HG03025 (cell line): ENCODE measurements at regions not wholly inside any gene's neighbourhood (a gene's known extent, or its start where the extent isn't known, plus 50 kb on each side); places are given as distances from the start of the nearest gene placed in this dataset.
A peak's percentile ranks its signal among the peaks of the same experiment; 100 is the strongest.
"Not testable (repeated sequence)": the region's sequence is repeated elsewhere in the genome, so short reads cannot be mapped to it uniquely, and the experiment has no call there.

Experiments
- ATAC-seq: cut with Tn5 transposase; IDR thresholded peaks from one replicate; pipeline ENCODE4 v1.9.1; 2021; ENCODE audit warnings: mild to moderate bottlenecking, moderate library complexity; ENCODE audit not compliant: unreplicated experiment, low FRiP score

GRCh38 chr3:75118779-75119178 is 504.3 kb upstream of the CNTN3 start:
- no peak for ATAC-seq

- ATAC-seq, result no peak
Measured at GRCh38 chr3:75126556-75126955, 512.1 kb upstream of the CNTN3 start.

- ATAC-seq, result no peak
Measured at GRCh38 chr3:75129101-75129500, 514.6 kb upstream of the CNTN3 start.

- ATAC-seq, result no peak
Measured at GRCh38 chr3:75136100-75136897, 521.8 kb upstream of the CNTN3 start.

GRCh38 chr3:75138345-75138744 is 523.9 kb upstream of the CNTN3 start:
- no peak for ATAC-seq

GRCh38 chr3:75140904-75141615 is 523.1 kb upstream of the FRG2C start:
- ATAC-seq, result no peak

- ATAC-seq, result no peak
Measured at GRCh38 chr3:75144406-75144805, 519.7 kb upstream of the FRG2C start.

- ATAC-seq, result no peak
Measured at GRCh38 chr3:75171630-75172230, 492.4 kb upstream of the FRG2C start.

- no peak for ATAC-seq
Measured at GRCh38 chr3:75176937-75177336, 487.2 kb upstream of the FRG2C start.

GRCh38 chr3:75180235-75180944 is 483.7 kb upstream of the FRG2C start:
- peak; percentile 50 for ATAC-seq

- no peak for ATAC-seq
Measured at GRCh38 chr3:75180945-75181298, 483.2 kb upstream of the FRG2C start.

- no peak for ATAC-seq
Measured at GRCh38 chr3:75188962-75189361, 475.2 kb upstream of the FRG2C start.

GRCh38 chr3:75192146-75192616 is 471.9 kb upstream of the FRG2C start:
- ATAC-seq, result peak; percentile 70

GRCh38 chr3:75193797-75194196 is 470.3 kb upstream of the FRG2C start:
- ATAC-seq, result no peak

GRCh38 chr3:75214332-75214731 is 449.8 kb upstream of the FRG2C start:
- ATAC-seq, result not testable (repeated sequence)

GRCh38 chr3:75218577-75218976 is 445.6 kb upstream of the FRG2C start:
- no peak for ATAC-seq

GRCh38 chr3:75220932-75221331 is 443.2 kb upstream of the FRG2C start:
- ATAC-seq, result no peak

- ATAC-seq, result no peak
Measured at GRCh38 chr3:75224412-75224811, 439.7 kb upstream of the FRG2C start.

- no peak for ATAC-seq
Measured at GRCh38 chr3:75232216-75232615, 431.9 kb upstream of the FRG2C start.

GRCh38 chr3:75235631-75236030 is 428.5 kb upstream of the FRG2C start:
- ATAC-seq, result no peak

GRCh38 chr3:75237053-75237452 is 427.1 kb upstream of the FRG2C start:
- no peak for ATAC-seq
